Panc1 (cell line): ENCODE measurements at regions not wholly inside any gene's neighbourhood (a gene's known extent, or its start where the extent isn't known, plus 50 kb on each side); places are given as distances from the start of the nearest gene placed in this dataset.

Source experiments
- SIN3A ChIP-seq: IDR thresholded peaks from 2 replicates; pipeline ENCODE4 v1.6.1; 2012; ENCODE audit warnings: low read depth, mild to moderate bottlenecking, low read length, moderate library complexity, borderline replicate concordance; ENCODE audit not compliant: insufficient read depth
- TF ChIP-seq, protein P1 (sequence below): fragments of 450-650 bp; IDR thresholded peaks from 2 replicates; pipeline ENCODE4 v1.5.1; 2017; ENCODE audit warnings: mild to moderate bottlenecking

DNA sequence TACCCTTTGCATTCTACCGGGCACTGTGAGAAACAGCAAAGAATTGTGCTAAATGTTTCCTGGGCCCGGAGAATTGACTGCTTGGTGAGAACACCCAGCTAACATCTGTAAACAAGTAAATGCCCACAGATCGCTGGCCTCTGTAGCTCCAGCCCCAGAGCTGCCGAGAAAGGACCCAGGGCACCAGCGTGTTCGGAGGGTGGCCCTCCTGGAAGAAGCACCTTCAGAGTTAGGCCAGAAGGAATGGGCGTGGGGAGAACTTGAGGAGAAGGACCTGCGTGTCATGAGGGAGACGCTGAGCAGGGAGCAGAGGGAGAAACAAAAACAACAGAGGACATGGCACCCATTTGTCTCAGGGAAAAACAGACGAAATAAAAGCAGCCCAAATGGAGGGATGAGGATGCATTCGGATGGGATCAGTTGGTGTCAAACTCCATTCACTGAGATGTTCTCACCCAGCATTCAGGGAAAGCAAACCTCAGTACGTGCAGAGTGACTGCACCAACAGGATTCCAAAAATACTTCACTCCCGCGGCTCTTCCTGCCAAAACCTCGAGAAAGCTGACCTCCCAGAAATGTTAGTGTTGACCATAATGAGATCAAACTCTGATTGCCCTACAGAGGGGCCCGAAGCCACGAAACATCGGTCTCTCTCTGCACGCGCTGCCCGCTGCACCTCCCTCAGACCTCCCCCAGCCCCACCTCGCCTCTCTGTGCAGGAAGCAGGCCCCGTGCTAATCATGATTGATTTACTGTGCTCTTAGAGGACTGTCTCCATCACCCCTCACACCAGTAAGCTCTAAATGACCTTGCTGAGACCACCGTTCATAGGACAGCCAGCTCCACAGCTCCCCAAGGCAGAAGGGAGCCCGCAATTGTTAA, 376.3 kb upstream of the SALL3 start:
- TF ChIP-seq SIN3A: no peak
- TF ChIP-seq, protein P1, sequence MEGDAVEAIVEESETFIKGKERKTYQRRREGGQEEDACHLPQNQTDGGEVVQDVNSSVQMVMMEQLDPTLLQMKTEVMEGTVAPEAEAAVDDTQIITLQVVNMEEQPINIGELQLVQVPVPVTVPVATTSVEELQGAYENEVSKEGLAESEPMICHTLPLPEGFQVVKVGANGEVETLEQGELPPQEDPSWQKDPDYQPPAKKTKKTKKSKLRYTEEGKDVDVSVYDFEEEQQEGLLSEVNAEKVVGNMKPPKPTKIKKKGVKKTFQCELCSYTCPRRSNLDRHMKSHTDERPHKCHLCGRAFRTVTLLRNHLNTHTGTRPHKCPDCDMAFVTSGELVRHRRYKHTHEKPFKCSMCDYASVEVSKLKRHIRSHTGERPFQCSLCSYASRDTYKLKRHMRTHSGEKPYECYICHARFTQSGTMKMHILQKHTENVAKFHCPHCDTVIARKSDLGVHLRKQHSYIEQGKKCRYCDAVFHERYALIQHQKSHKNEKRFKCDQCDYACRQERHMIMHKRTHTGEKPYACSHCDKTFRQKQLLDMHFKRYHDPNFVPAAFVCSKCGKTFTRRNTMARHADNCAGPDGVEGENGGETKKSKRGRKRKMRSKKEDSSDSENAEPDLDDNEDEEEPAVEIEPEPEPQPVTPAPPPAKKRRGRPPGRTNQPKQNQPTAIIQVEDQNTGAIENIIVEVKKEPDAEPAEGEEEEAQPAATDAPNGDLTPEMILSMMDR: no peak
